Kidney (tissue), 13 donors: ENCODE measurements at regions not wholly inside any gene's neighbourhood (a gene's known extent, or its start where the extent isn't known, plus 50 kb on each side); places are given as distances from the start of the nearest gene placed in this dataset.

Experiments
- DNase-seq, 5 donors: peaks; one replicate each; pipeline ENCODE4 v3.0.0-alpha.2; 2013 to 2020
- FAIRE-seq: peaks from 2 replicates; lab custom pipeline; 2012; peaks lifted over from hg19 to GRCh38; lab: Jason Lieb, UNC
- H3K27ac ChIP-seq, 2 donors: one replicate each; pipeline ENCODE4 v1.7.0; 2013; ENCODE audit warnings: low read depth in 2 of 2, low read length in 2 of 2, inconsistent platforms in 1 of 2
- H3K27me3 ChIP-seq: one replicate; pipeline ENCODE4 v1.7.1; 2013; ENCODE audit warnings: low read length, inconsistent platforms; ENCODE audit not compliant: control insufficient read depth, insufficient read depth
- H3K36me3 ChIP-seq, 3 donors: one replicate each; pipeline versions ENCODE4 v1.7.0 to v1.7.1; 2013; ENCODE audit warnings: low read length in 3 of 3, control low read depth in 1 of 3, inconsistent platforms in 1 of 3; ENCODE audit not compliant: insufficient read depth in 3 of 3, control insufficient read depth in 2 of 3
- H3K4me1 ChIP-seq, 3 donors: one replicate each; pipeline versions ENCODE4 v1.7.0 to v1.7.1; 2013; ENCODE audit warnings: low read length in 3 of 3, inconsistent platforms in 1 of 3, low read depth in 1 of 3; ENCODE audit not compliant: control insufficient read depth in 2 of 3, insufficient read depth in 2 of 3
- H3K4me3 ChIP-seq, 3 donors: one replicate each; pipeline versions ENCODE4 v1.7.0 to v1.8.1; 2013; ENCODE audit warnings: low read length in 3 of 3, control low read depth in 1 of 3, inconsistent platforms in 1 of 3
- H3K9ac ChIP-seq, 3 donors: one replicate each; pipeline versions ENCODE4 v1.7.0 to v1.7.1; 2013; ENCODE audit warnings: low read length in 3 of 3, control low read depth in 1 of 3, inconsistent platforms in 1 of 3
- H3K9me3 ChIP-seq, 3 donors: one replicate each; pipeline versions ENCODE4 v1.7.0 to v1.7.1; 2013; ENCODE audit warnings: low read length in 3 of 3, control low read depth in 1 of 3, inconsistent platforms in 1 of 3; ENCODE audit not compliant: control insufficient read depth in 2 of 3, insufficient read depth in 1 of 3
- intact Hi-C: fragments of 100-400 bp; cut with DNase I; formaldehyde crosslinking; loops from one replicate; pipeline ENCODE4 v1.11.1; 2022
- TF ChIP-seq, protein P1 (sequence below): IDR thresholded peaks from 3 replicates; pipeline ENCODE4 v1.5.1; 2012; ENCODE audit warnings: mild to moderate bottlenecking, moderate library complexity, borderline replicate concordance; ENCODE audit not compliant: insufficient read depth; ENCODE audit errors: extremely low read depth
- donor health status: control.
- donor health status: control.
- donor health status: control.
- donor health status: control.
- donor health status: control.
- donor health status: DM: yes; HTN: yes; CAD: no.
- donor health status: Normal renal cell carcinoma (clear cell type).

DNA sequence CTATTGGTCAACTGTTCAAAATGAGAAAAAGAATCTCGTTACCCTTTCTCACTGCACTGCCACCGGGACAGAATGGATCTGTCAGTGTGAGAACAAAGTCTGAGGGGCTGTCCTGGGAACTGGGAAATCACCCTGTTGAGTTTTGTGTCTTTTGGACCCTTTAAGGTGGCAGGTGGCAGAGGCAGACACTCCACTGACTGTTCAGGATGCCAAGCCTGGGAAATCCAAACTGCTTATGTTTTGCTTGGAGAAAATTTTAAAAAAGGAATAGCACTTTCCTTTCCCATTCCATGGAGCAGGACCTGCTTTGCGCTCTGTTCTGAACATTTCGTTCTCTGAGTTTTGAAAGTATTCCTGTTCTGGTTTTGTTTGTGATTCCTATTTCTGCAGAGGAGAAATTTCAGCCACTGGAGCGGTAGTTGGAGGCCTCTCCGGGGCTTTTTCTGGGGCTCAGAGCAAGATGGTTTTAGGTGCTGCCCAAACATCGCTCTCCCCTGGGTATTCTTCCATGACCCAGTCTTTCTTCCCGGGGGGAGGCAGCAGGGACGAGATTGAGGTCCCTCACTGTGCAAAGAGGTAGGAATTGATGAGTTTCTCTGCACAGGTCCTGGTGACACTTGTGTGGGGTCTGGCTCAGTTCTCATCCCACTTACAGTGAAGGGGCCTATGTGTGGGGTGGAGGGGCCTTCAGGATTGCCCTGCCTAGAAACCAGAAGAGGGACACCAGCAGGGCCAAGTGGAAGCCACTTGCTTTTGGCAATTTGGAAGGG is 138.5 kb upstream of the SYT13 start:
- Histone ChIP-seq H3K36me3 (no peaks in the 10 kb centered on the region), H3K27ac (no peak overlapping the region), H3K4me1 (no peaks in the 10 kb centered on the region), H3K27me3 (no peaks in the 10 kb centered on the region), H3K4me3 (no peak overlapping the region), H3K9me3 (peaks cover 0 to 2% (median 0%) of the 10 kb centered on the region in 3 donors), H3K9ac (no peak overlapping the region)
- no peak for DNase-seq
- no peak for FAIRE-seq
- intact Hi-C loops: no loop called here
- TF ChIP-seq, protein P1, sequence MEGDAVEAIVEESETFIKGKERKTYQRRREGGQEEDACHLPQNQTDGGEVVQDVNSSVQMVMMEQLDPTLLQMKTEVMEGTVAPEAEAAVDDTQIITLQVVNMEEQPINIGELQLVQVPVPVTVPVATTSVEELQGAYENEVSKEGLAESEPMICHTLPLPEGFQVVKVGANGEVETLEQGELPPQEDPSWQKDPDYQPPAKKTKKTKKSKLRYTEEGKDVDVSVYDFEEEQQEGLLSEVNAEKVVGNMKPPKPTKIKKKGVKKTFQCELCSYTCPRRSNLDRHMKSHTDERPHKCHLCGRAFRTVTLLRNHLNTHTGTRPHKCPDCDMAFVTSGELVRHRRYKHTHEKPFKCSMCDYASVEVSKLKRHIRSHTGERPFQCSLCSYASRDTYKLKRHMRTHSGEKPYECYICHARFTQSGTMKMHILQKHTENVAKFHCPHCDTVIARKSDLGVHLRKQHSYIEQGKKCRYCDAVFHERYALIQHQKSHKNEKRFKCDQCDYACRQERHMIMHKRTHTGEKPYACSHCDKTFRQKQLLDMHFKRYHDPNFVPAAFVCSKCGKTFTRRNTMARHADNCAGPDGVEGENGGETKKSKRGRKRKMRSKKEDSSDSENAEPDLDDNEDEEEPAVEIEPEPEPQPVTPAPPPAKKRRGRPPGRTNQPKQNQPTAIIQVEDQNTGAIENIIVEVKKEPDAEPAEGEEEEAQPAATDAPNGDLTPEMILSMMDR: no peak

- Histone ChIP-seq H3K9me3 (peaks cover 0 to 6% (median 0%) of the 10 kb centered on the region in 3 donors), H3K9ac (no peak overlapping the region), H3K36me3 (no peaks in the 10 kb centered on the region), H3K4me1 (no peaks in the 10 kb centered on the region), H3K4me3 (no peak overlapping the region), H3K27me3 (no peaks in the 10 kb centered on the region), H3K27ac (no peak overlapping the region)
- intact Hi-C loops: no loop called here
- no peak for DNase-seq
- TF ChIP-seq, protein P1: no peak
- FAIRE-seq: no peak
Measured at GRCh38 chr11:45423475-45424120, 137.5 kb upstream of the SYT13 start.

- intact Hi-C loops: no loop called here
- no peaks in the 10 kb centered on the region for H3K27me3 ChIP-seq
- no peaks in the 10 kb centered on the region for H3K36me3 ChIP-seq
- H3K4me3 ChIP-seq: no peak overlapping the region
- no peak for DNase-seq
- no peak overlapping the region for H3K9ac ChIP-seq
- peaks cover 0 to 6% (median 0%) of the 10 kb centered on the region in 3 donors for H3K9me3 ChIP-seq
- no peak overlapping the region for H3K27ac ChIP-seq
- H3K4me1 ChIP-seq: no peaks in the 10 kb centered on the region
- TF ChIP-seq, protein P1: no peak
- no peak for FAIRE-seq
Measured at GRCh38 chr11:45423036-45423435, 136.9 kb upstream of the SYT13 start.
